ENCODE measurements at regions not wholly inside any gene's neighbourhood (a gene's known extent, or its start where the extent isn't known, plus 50 kb on each side); places are given as distances from the start of the nearest gene placed in this dataset.

DNA sequence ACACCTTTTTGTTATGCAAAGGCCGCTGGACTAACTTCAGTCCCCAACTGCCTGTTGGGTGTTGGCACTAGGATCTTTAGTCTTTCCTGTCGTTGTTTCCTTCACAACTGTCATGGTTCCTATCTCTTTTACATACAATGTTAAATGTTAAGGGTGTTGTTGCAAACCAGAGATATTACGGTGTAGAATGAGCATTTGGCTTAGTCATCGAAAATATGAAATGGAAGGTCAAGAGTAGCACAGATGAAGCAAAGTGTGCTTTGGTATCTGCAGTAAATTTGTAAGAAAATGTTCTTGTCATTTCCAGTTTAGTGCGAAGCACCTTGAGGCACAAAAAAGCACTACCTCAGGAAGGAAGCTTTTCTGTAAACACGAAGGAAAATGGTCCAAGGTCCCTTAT lies 751.3 kb upstream of the LRFN5 start:
- Mint-ChIP-seq H3K27ac (no peak overlapping the region), H3K36me3 (ENCODE audit: low read depth) (no peaks in the 10 kb centered on the region)
- WGBS, 2 experiments (ENCODE audit: insufficient coverage in 1 of 2, insufficient read length in 1 of 2): 95 to 96% methylated on average over 5 to 6 of the region's 6 CpGs

DNA sequence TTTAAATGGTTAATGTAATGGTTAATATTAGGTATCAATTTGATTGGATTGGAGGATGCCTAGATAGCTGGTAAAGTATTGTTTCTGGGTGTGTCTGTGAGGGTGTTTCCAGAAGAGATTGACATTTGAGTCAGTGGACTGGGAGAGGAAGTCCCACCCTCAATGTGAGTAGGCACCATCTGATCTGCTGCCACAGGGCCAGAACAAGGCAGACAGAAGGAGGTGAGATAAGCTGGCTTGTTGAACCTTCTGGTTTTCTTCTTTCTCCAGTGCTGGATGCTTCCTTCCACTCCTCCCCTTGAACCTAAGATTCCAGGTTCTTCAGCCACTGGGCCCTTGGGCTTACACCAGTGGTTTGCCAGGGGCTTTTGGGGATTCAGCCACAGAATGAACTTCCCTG lies 756.5 kb upstream of the LRFN5 start:
- Histone ChIP-seq H3K4me3 (ENCODE audit: low read length) (no peak overlapping the region), H3K36me3 (ENCODE audit: control insufficient read depth, insufficient read depth, low read length) (no peaks in the 10 kb centered on the region), H3K4me1 (ENCODE audit: control insufficient read depth, insufficient read depth, low read length) (no peaks in the 10 kb centered on the region), H3K27ac (ENCODE audit: low read depth, low read length) (no peak overlapping the region), H3K9me3 (ENCODE audit: control insufficient read depth, low read length) (no peaks in the 10 kb centered on the region), H3K9ac (ENCODE audit: extremely low read depth, low read length, poor library complexity, severe bottlenecking) (no peak overlapping the region), H3K27me3 (ENCODE audit: control insufficient read depth, insufficient read depth, low read length, poor library complexity, severe bottlenecking) (no peaks in the 10 kb centered on the region)
- Mint-ChIP-seq H3K4me1 (no peaks in the 10 kb centered on the region), H3K27ac (no peak overlapping the region), H3K9me3 (no peaks in the 10 kb centered on the region), H3K36me3 (ENCODE audit: low read depth) (no peaks in the 10 kb centered on the region), H3K4me3 (no peak overlapping the region), H3K27me3 (ENCODE audit: insufficient read depth) (no peaks in the 10 kb centered on the region)
- peak; percentile 56 for DNase-seq
- TF ChIP-seq, protein P1, sequence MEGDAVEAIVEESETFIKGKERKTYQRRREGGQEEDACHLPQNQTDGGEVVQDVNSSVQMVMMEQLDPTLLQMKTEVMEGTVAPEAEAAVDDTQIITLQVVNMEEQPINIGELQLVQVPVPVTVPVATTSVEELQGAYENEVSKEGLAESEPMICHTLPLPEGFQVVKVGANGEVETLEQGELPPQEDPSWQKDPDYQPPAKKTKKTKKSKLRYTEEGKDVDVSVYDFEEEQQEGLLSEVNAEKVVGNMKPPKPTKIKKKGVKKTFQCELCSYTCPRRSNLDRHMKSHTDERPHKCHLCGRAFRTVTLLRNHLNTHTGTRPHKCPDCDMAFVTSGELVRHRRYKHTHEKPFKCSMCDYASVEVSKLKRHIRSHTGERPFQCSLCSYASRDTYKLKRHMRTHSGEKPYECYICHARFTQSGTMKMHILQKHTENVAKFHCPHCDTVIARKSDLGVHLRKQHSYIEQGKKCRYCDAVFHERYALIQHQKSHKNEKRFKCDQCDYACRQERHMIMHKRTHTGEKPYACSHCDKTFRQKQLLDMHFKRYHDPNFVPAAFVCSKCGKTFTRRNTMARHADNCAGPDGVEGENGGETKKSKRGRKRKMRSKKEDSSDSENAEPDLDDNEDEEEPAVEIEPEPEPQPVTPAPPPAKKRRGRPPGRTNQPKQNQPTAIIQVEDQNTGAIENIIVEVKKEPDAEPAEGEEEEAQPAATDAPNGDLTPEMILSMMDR (conservative IDR thresholded peaks at IDR 0.05): no peak

More for the DNA sequence above, 751.3 kb upstream of the LRFN5 start:
- peaks cover 10% of the 10 kb centered on the region for H3K4me1 Mint-ChIP-seq
- no peaks in the 10 kb centered on the region for H3K27me3 ChIP-seq (ENCODE audit: control insufficient read depth, insufficient read depth, low read length, poor library complexity, severe bottlenecking)
- no peaks in the 10 kb centered on the region for H3K4me1 ChIP-seq (ENCODE audit: control insufficient read depth, insufficient read depth, low read length)
- no peak overlapping the region for H3K9ac ChIP-seq (ENCODE audit: extremely low read depth, low read length, poor library complexity, severe bottlenecking)
- no peak overlapping the region for H3K4me3 Mint-ChIP-seq
- H3K9me3 Mint-ChIP-seq: no peaks in the 10 kb centered on the region
- no peaks in the 10 kb centered on the region for H3K27me3 Mint-ChIP-seq (ENCODE audit: insufficient read depth)
- peaks cover 9% of the 10 kb centered on the region for H3K9me3 ChIP-seq (ENCODE audit: control insufficient read depth, low read length)
- no peaks in the 10 kb centered on the region for H3K36me3 ChIP-seq (ENCODE audit: control insufficient read depth, insufficient read depth, low read length)
- TF ChIP-seq, protein P1 (conservative IDR thresholded peaks at IDR 0.05): no peak
- no peak for DNase-seq
- H3K4me3 ChIP-seq (ENCODE audit: low read length): no peak overlapping the region
- no peak overlapping the region for H3K27ac ChIP-seq (ENCODE audit: low read depth, low read length)

DNA sequence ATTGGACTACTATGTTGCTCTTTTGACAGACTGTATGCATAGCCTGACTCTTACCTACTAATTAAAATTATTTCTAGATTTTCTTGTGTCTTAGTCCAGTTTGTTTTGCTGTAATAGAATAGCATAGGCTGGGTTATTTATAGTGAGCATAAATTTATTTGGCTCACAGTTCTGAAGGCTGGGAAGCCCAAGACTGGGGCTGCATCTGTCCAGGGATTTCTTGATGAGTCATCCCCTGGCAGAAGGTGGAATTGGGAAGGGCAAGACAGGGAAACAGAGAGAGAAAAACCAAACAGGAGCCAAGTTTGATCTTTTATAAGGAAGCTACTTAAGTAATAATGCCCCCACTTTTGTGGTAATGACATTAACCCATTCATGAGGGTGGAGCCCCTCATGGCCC lies 759.2 kb upstream of the LRFN5 start:
- peak overlapping the region; percentile 55 for H3K27ac Mint-ChIP-seq
- no peaks in the 10 kb centered on the region for H3K9me3 Mint-ChIP-seq

More for the DNA sequence above, 759.2 kb upstream of the LRFN5 start:
- TF ChIP-seq, protein P1 (conservative IDR thresholded peaks at IDR 0.05): no peak
- Histone ChIP-seq H3K9me3 (ENCODE audit: control insufficient read depth, low read length) (no peaks in the 10 kb centered on the region), H3K9ac (ENCODE audit: extremely low read depth, low read length, poor library complexity, severe bottlenecking) (no peak overlapping the region), H3K27ac (ENCODE audit: low read depth, low read length) (no peak overlapping the region), H3K27me3 (ENCODE audit: control insufficient read depth, insufficient read depth, low read length, poor library complexity, severe bottlenecking) (no peaks in the 10 kb centered on the region), H3K4me1 (ENCODE audit: control insufficient read depth, insufficient read depth, low read length) (peaks cover 8% of the 10 kb centered on the region), H3K36me3 (ENCODE audit: control insufficient read depth, insufficient read depth, low read length) (no peaks in the 10 kb centered on the region), H3K4me3 (ENCODE audit: low read length) (no peak overlapping the region)
- Mint-ChIP-seq H3K4me1 (peaks cover 10% of the 10 kb centered on the region), H3K4me3 (no peak overlapping the region), H3K27me3 (ENCODE audit: insufficient read depth) (no peaks in the 10 kb centered on the region), H3K36me3 (ENCODE audit: low read depth) (no peaks in the 10 kb centered on the region)
- no peak for DNase-seq
